ENCODE measurements at regions not wholly inside any gene's neighbourhood (a gene's known extent, or its start where the extent isn't known, plus 50 kb on each side); places are given as distances from the start of the nearest gene placed in this dataset.

GRCh38 chr3:102057781-102058421 lies 208.6 kb downstream of the NFKBIZ start:
- TF ChIP-seq REST (IDR thresholded peaks at IDR 0.05; ENCODE audit: low read depth, low read length), result no peak
- no peak for TF ChIP-seq EP300 (IDR thresholded peaks at IDR 0.05; ENCODE audit: borderline replicate concordance in 1 of 2, low read depth in 1 of 2, low read length in 1 of 2)
- no peak for TF ChIP-seq SMC3 (IDR thresholded peaks at IDR 0.05; ENCODE audit: low read depth, low read length)
- TF ChIP-seq CTCF (IDR thresholded peaks at IDR 0.05), result no peak
- no peak for TF ChIP-seq YY1 (IDR thresholded peaks at IDR 0.05; ENCODE audit: low read depth)
- no peak for TF ChIP-seq RAD21 (IDR thresholded peaks at IDR 0.05; ENCODE audit: low read length)
- TF ChIP-seq JUND (IDR thresholded peaks at IDR 0.05), result no peak
- no peak for TF ChIP-seq NRF1 (IDR thresholded peaks at IDR 0.05; ENCODE audit: low read depth, low read length)
- TF ChIP-seq FOSL2 (IDR thresholded peaks at IDR 0.05; ENCODE audit: borderline replicate concordance, low read depth), result no peak
- no peak for TF ChIP-seq SIN3A (IDR thresholded peaks at IDR 0.05; ENCODE audit: borderline replicate concordance, low read depth, low read length)
- TF ChIP-seq POLR2AphosphoS5 (IDR thresholded peaks at IDR 0.05; ENCODE audit: low read depth, low read length), result no peak
- no peak for TF ChIP-seq CHD2 (IDR thresholded peaks at IDR 0.05; ENCODE audit: low read length, partially characterized antibody)
